HG02970 (cell line): ENCODE measurements at regions not wholly inside any gene's neighbourhood (a gene's known extent, or its start where the extent isn't known, plus 50 kb on each side); places are given as distances from the start of the nearest gene placed in this dataset.
"Not testable (repeated sequence)": the region's sequence is repeated elsewhere in the genome, so short reads cannot be mapped to it uniquely, and the experiment has no call there.

Experiments
- ATAC-seq: cut with Tn5 transposase; IDR thresholded peaks from one replicate; pipeline ENCODE4 v1.9.1; 2021; ENCODE audit warnings: mild to moderate bottlenecking, moderate library complexity, moderate number of reproducible peaks; ENCODE audit not compliant: unreplicated experiment, low FRiP score

DNA sequence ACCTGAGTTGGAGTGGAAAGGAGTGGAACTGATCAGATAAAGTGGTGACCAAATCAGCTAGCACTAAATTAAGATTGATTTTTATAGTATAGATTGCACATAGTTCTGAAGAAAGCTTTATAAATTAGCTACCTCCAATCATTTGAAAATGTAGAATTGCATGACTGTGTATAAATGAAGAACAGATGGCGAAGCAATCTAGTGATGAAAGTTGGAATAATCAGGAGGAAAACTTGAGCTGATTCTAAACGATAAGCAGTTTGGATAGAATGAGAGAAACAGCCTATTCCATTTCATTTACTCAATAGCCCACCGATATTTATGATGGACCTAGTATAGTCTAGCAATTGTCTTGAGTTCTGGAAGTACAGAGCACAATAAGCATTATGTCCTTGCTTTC lies 661.5 kb downstream of the PLA2G4A start:
- ATAC-seq, result no peak

- ATAC-seq, result no peak
Measured at GRCh38 chr1:187491082-187491720, 662.5 kb downstream of the PLA2G4A start.

GRCh38 chr1:187498028-187498427 lies 669.3 kb downstream of the PLA2G4A start:
- no peak for ATAC-seq

DNA sequence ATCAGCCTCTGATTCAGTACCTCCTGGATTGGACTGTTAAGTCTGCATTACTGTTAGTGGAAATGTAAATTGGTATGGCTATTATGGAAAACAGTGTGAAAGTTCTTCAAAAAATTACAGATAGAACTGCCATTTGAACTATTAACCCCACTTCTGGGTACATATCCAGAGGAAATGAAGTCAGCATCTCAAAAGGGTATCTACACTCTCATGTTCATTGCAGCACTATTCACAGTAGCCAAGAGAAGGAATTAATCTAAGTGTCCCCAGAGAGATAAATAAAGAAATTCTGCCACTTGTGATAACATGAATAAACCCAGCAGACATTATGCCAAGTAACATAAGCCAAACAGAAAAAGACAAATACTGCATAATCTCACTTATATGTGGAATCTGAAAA lies 676.0 kb downstream of the PLA2G4A start:
- no peak for ATAC-seq

DNA sequence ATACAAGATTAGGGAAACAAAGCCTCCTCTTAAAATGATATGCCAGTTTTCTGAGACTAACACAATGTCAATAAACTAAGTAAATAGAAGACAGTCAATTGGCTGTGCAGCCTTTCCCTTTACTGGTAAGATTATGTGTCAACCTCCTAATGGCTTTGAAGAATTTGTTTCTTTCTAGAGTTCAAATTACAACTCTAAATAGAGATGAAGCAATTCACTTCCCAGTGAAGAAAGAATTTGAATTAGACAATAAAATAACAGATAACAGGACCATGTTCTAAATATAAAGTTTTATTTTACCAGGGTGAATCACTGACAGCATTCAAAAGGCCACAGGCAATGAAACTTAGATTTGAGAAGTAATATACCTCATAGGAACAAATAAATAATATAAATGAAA lies 680.3 kb downstream of the PLA2G4A start:
- ATAC-seq, result no peak

GRCh38 chr1:187513190-187513589 lies 684.4 kb downstream of the PLA2G4A start:
- ATAC-seq, result no peak

DNA sequence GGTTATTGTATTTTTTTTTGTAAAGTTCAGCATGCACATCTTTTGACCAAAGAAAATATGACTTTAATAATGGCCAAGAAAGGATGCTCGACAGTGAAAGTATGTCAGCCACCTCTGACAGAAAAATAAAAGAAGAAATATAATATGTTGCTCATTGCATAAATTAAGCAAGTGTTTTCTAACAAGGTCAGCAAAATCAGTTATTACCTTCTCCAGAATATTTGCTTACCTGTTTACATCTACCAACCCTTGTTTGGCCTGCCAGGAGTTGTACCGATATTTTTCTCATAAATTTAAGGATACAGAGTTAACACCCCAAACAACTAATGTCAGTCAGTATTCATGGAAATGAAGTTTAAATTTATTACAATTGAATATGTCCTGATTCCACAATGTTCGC lies 685.4 kb downstream of the PLA2G4A start:
- no peak for ATAC-seq

- ATAC-seq, result no peak
Measured at GRCh38 chr1:187516874-187517273, 688.1 kb downstream of the PLA2G4A start.

GRCh38 chr1:187517546-187517945 lies 688.8 kb downstream of the PLA2G4A start:
- no peak for ATAC-seq

GRCh38 chr1:187527346-187527745 lies 698.6 kb downstream of the PLA2G4A start:
- no peak for ATAC-seq

DNA sequence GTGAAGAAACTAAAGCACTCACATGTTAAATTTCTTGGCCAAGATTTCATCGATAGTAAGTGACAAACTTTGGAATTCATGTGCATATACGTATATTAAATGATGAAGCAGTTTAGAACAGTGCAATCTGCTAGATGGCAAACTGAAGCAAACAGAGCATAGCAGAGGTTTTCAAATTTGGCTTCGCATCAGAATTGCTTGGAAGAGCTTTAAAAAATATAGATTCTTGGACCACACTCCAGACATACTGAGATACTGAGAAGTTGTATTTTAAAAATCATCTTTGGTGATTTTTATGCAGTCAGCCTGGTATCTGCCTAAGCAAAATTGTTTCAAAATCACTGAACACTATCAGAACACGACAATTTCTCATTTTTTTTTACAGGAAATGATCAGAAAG lies 709.2 kb downstream of the PLA2G4A start:
- ATAC-seq, result no peak

DNA sequence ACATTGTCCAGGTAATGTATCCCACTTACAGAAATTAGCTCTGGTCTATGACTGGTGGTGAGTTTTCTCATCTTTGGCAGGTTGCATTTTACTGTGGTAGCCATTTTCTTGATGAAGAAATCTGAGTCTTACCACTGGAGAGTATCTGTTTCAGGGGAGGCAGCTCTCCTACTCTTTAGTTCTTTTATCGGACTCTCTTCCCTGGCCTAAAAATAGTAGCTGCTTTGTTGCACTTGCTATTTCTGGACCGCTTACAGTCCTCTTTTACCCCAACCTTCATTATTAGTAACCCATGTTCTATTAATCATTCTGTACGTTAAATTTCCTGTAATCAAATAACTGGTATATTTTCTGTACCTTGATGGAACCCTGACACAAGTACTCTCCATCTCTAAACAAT lies 720.8 kb downstream of the PLA2G4A start:
- ATAC-seq, result no peak

DNA sequence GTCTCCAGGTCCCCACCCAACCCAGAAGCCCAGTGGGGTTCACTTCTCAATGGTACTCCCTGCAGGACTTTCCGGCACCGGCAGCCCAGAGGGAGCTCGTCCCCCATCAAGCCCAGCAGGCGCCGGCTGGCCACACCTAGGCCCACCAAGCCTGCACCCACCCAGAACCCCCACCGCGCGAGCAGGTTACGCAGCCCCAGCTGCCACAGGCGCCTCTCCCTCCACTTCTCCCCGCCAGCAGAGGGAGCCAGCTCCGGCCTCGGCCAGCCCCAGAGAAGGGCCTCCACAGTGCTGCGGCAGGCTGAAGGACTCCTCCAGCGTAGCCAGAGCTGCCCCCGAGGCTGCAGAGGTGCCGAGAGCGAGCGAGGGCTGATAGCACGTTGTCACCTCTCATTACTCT lies 722.3 kb downstream of the PLA2G4A start:
- no peak for ATAC-seq

DNA sequence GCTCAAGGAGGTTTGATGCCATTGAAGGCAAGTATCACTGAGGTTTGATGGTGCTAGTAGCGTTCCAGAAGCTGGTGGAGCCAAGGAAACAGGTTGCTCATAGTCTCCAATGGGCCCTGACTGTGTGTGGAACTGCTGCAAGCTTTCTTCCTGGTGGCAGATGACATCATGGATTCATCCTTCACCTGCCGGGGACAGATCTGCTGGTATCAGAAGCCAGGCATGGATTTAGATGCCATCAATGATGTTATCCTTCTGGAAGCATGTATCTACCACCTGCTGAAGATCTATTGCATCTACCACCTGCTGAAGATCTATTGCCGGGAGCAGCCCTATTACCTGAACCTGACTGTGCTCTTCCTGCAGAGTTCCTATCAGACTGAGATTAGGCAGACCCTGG lies 734.4 kb downstream of the PLA2G4A start:
- no peak for ATAC-seq

GRCh38 chr1:187566354-187566753 lies 737.6 kb downstream of the PLA2G4A start:
- no peak for ATAC-seq

- no peak for ATAC-seq
Measured at GRCh38 chr1:187568067-187568466, 739.3 kb downstream of the PLA2G4A start.

- ATAC-seq, result no peak
Measured at GRCh38 chr1:187570166-187570565, 741.4 kb downstream of the PLA2G4A start.

DNA sequence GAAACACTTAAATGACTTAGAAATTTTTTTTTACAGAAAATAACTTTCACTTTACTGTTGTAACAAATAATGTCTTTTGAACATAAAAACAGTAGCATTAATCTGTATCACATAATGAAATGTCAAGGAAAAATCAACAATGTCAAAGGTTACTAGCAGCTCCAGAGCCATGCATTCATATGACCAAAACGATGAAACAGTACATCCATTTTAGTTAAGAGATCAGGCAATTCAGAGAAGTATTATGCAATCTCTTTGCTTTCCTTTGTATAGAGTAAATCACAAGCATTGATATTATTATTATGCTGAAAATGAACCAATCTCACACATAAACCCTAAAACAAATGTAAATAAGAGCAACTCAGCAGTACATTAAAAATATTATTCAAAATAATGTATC lies 748.9 kb downstream of the PLA2G4A start:
- ATAC-seq, result no peak

DNA sequence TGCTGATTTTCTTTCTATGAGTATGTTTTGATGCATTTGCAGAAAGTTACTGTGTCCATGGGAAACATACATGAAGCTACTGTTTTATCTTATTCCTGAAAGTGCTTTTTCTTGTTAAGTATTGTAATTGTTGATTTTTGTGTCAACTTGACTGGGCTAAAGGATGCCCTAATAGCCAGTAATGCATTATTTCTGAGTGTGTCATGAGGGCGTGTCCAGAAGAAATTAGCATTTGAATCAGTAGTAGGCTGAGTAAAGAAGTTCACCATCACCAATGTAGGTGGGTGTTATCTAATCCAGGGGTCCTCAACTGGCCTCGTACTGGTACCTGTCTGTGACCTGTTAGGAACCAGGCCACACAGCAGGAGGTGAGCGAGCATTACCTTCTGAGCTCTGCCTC lies 760.2 kb downstream of the PLA2G4A start:
- no peak for ATAC-seq

GRCh38 chr1:187605736-187606135 lies 777.0 kb downstream of the PLA2G4A start:
- no peak for ATAC-seq

DNA sequence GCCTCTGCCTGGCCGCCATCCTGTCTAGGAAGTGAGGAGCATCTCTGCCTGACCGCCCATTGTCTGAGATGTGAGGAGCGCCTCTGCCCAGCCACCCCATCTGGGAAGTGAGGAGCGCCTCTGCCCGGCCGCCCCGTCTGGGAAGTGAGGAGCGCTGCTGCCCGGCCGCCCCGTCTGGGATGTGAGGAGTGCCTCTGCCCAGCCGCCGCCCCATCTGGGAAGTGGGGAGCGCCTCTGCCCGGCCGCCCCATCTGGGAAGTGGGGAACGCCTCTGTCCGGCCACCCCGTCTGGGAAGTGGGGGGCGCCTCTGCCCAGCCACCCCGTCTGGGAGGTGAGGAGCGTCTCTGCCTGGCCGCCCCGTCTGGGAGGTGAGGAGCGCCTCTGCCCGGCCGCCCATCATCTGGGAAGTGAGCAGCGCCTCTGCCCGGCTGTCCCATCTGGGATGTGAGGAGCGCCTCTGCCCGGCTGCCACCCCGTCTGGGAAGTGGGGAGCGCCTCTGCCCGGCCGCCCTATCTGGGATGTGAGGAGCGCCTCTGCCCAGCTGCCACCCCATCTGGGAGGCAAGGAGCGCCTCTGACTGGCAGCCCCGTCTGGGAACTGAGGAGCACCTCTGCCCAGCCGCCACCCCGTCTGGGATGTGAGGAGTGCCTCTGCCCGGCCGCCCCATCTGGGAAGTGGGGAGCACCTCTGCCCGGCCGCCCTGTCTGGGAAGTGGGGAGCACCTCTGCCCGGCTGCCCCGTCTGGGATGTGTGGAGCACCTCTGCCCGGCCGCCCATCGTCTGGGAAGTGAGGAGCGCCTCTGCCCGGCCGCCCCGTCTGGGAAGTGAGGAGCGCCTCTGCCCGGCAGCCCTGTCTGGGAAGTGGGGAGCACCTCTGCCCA lies 787.3 kb downstream of the PLA2G4A start:
- not testable (repeated sequence) for ATAC-seq

GRCh38 chr1:187616830-187617229 lies 788.1 kb downstream of the PLA2G4A start:
- ATAC-seq, result not testable (repeated sequence)
